GM10266 (cell line): ENCODE measurements at regions not wholly inside any gene's neighbourhood (a gene's known extent, or its start where the extent isn't known, plus 50 kb on each side); places are given as distances from the start of the nearest gene placed in this dataset.

Experiments
- DNase-seq: peaks from one replicate; pipeline ENCODE4 v3.0.0; 2012; ENCODE audit errors: extremely low spot score
- TF ChIP-seq, protein P1 (sequence below): IDR thresholded peaks from 2 replicates; pipeline ENCODE4 v1.5.1; 2012; ENCODE audit warnings: mild to moderate bottlenecking, low read depth; ENCODE audit not compliant: control insufficient read depth, insufficient read depth; ENCODE audit errors: missing control alignments

DNA sequence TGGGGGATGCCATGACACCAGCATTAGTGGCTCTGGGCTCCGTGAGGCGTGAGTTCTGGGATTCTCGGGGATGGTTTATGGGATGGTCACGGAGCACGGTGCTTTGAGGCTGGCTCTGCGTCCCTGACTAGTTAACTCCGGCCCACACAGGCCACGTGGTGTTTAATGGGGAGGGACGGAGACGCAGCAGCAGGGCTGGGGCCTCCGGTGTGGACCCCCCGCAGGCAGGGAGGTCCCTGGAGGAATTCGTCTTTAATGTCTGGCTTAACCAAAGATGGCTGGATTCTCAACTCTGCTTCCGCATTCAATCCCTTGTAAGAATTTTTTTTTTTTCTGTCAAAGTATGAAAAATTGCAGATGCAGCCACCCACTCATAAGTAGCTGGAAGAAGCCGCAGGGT is 86.4 kb upstream of the RFLNA start:
- DNase-seq, result no peak
- TF ChIP-seq, protein P1, sequence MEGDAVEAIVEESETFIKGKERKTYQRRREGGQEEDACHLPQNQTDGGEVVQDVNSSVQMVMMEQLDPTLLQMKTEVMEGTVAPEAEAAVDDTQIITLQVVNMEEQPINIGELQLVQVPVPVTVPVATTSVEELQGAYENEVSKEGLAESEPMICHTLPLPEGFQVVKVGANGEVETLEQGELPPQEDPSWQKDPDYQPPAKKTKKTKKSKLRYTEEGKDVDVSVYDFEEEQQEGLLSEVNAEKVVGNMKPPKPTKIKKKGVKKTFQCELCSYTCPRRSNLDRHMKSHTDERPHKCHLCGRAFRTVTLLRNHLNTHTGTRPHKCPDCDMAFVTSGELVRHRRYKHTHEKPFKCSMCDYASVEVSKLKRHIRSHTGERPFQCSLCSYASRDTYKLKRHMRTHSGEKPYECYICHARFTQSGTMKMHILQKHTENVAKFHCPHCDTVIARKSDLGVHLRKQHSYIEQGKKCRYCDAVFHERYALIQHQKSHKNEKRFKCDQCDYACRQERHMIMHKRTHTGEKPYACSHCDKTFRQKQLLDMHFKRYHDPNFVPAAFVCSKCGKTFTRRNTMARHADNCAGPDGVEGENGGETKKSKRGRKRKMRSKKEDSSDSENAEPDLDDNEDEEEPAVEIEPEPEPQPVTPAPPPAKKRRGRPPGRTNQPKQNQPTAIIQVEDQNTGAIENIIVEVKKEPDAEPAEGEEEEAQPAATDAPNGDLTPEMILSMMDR, result no peak

DNA sequence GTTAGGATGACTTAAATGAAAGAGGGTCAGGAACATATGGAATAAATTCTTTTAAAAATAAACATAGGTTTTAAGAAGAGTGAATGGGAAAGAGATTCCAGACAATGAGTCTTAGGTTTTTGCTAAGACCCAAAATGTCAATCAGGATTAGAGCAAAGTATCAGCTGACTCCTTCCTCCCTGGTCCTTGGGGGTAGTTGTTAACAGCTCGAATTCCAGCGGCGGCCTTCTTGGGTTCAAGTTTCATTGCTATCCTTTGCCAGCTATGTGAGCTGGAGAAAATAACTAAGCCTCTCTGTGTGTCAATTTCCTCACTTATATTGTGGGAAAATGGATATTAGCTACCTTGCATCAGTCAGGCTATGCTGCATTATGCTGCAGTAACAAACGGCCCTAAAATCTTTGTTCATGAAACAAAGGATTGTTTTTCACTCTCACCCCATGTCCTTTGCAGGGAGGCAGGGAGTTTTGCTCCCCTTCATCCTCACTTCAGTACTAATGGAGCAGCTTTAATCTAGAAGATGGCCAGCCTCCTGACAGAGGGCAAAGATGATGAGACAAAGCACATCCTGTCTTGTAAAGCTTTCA is 83.8 kb upstream of the RFLNA start:
- DNase-seq, result no peak
- TF ChIP-seq, protein P1, result no peak

DNA sequence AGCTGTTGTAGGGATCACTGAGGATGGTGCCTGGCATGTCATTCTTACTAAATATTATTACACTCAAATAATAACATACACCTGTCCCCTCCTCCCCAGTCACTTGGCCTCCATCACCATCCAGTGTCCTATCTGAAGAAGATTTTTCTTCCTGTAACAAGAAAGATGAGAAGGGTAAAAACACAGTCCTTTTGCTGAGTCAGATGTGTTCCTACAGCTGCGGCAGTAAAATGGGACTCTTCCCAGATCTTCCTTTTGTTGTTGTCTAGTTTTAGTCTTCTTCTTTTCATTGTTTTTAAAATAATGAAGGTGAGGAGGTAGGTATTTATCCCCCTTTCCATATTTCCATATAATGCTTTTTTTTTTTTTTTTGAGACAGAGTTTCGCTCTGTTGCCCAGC is 83.1 kb upstream of the RFLNA start:
- no peak for DNase-seq
- TF ChIP-seq, protein P1, result no peak

DNA sequence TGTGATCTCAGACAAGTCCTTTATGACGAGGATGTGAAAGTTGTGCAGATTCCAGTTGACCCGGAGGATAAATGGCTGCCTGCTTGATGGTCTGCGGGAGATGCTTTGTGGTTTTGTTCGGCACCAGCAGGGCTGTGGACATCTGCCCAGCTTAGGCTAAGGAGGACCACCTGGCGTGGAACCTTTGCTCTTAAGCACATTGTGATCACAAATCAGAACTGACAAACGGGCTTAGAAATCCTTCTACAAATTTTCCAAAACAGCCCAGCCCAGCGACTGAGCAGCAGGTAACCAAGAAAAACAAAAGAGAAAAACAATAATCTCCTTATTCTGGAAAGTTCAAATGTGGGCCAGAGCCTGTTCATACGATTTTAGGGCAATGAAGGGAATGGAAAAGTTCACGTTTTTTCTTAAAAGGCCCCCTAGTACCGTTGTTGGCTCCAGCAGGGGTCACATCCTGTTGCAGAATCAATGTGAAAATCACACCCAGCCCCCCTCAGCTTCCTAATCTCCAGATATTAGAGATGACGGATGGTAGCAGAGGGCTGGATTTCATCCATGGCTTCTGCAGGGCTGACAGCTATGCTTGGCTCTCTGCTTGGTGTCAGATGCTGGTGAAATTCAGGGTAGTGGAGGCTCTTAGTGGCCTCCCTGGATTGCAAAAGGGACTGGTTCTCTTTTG is 81.1 kb upstream of the RFLNA start:
- no peak for DNase-seq
- TF ChIP-seq, protein P1, result no peak

DNA sequence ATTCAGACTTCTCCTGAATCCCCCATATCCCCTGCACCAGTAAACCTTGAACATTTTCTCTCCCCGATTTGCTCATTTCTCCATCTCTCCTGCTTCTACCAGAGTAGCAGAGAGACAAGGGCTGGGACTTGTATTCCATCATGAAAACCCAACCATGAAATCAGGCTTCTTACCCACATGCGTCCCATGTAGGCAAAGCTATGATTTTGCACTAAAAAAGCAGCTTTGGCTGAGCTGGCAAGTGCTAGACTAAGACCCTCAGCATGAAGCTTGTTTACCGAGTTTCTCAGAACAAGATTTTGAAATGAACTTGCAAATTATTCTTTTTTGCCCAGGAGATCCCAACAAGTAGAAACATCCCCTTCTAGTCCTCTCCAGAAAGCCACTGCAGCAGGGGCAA is 80.3 kb upstream of the RFLNA start:
- no peak for DNase-seq
- TF ChIP-seq, protein P1, result no peak

DNA sequence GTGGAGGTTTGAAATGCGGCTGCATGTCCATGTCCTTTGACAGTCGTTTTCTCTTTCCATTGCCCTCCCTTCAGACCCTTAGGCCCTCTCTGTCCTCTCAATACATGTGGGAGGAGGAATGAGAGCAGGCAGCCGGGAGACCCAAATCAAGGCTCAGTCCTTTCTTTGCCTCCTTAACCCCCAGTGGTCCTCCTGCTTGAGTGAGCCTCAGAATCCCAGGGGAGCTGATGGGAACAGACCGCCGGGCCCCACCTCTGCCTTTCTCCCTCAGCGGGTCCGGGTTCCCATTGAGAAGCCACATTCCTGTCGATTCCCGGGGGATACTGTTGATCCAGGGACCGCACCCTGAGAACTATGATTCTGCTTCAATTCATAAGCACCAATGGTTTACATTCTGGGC is 77.9 kb upstream of the RFLNA start:
- TF ChIP-seq, protein P1, result no peak

DNA sequence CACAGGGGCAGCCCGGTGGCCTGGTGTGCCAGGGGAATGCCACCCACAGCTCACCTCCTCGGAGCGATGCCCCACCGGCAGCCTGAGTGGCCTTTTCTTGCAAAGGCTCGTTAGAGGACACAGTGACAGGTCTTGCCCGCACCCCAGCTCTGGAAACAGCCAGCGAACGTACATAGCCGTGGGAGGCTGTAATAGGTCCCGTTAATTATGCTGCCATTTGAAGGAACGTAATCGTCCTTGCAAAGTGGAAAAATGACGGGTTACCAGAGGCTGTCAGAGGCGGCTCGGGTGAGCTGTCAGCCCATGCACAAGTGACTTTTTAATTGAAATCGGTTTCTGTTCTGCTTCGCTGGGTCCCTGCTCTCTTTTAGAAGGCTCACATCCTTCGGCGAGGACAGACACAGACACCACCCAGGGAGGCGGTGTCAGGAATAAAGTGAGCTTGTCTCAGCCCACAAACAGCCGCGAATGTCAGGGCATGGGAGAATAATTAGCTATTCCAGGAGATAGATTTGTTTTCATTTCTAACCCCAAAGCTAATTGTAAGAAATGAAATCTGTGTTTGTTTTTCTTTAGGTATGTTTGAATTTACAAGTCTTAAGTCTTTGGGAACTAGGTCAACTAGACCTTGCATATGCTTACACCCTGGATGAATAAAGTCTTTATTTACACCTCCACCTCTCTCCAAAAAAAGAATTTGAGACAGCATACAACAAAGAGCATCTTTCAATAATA is 77.2 kb upstream of the RFLNA start:
- TF ChIP-seq, protein P1, result no peak
- no peak for DNase-seq

More for the DNA sequence above, 77.9 kb upstream of the RFLNA start:
- no peak for DNase-seq
